A673 (cell line): ENCODE measurements at regions not wholly inside any gene's neighbourhood (a gene's known extent, or its start where the extent isn't known, plus 50 kb on each side); places are given as distances from the start of the nearest gene placed in this dataset.
"Not testable (repeated sequence)": the region's sequence is repeated elsewhere in the genome, so short reads cannot be mapped to it uniquely, and the experiment has no call there.

Experiments used
- BruUV-seq: library from RNA; stranded (reverse); fragments of 400-500 nt; replicated peaks from 2 replicates; lab custom pipeline; 2021; lab: Mats Ljungman, UMichigan
- CTCF ChIA-PET: fragments of 300-600 bp; sonication (Branson Sonifier 250); formaldehyde crosslinking; loops from one replicate; lab custom pipeline; 2022; ENCODE audit warnings: antibody characterized with exemption; lab: Charles Lee
- POLR2A ChIA-PET: fragments of 300-600 bp; sonication (Branson Sonifier 250); formaldehyde crosslinking; loops from one replicate; lab custom pipeline; 2022; ENCODE audit warnings: antibody characterized with exemption; ENCODE audit not compliant: low non-redundant PET; lab: Charles Lee
- DNase-seq: peaks from one replicate; pipeline ENCODE4 v3.0.0-alpha.2; 2015; ENCODE audit warnings: low spot score
- H3K27ac ChIP-seq: fragments of 200-600 bp; sonication (generic); 2 replicates; pipeline ENCODE4 v1.5.1; 2016; ENCODE audit warnings: mixed run types, low read depth, mild to moderate bottlenecking, mixed read lengths, antibody characterized with exemption, low read length; ENCODE audit not compliant: poor library complexity, severe bottlenecking
- H3K27me3 ChIP-seq: fragments of 200-600 bp; sonication (generic); replicated peaks from 2 replicates; pipeline ENCODE4 v1.6.1; 2017; ENCODE audit warnings: mixed run types, low read depth, mild to moderate bottlenecking, mixed read lengths, antibody characterized with exemption, low read length; ENCODE audit not compliant: insufficient read depth, poor library complexity
- H3K36me3 ChIP-seq: fragments of 200-600 bp; sonication (generic); 2 replicates; pipeline ENCODE4 v1.6.1; 2016; ENCODE audit warnings: mixed run types, mild to moderate bottlenecking, mixed read lengths, antibody characterized with exemption, low read length; ENCODE audit not compliant: insufficient read depth, poor library complexity, severe bottlenecking
- H3K4me1 ChIP-seq: fragments of 200-600 bp; sonication (generic); 2 replicates; pipeline ENCODE4 v1.6.1; 2017; ENCODE audit warnings: mixed run types, mild to moderate bottlenecking, mixed read lengths, antibody characterized with exemption, low read length; ENCODE audit not compliant: insufficient read depth, poor library complexity, severe bottlenecking
- H3K4me3 ChIP-seq: fragments of 200-600 bp; sonication (generic); 2 replicates; pipeline ENCODE4 v1.5.1; 2016; ENCODE audit warnings: low read depth, mixed run types, mild to moderate bottlenecking, mixed read lengths, low read length; ENCODE audit not compliant: poor library complexity, severe bottlenecking
- H3K9me3 ChIP-seq: fragments of 200-600 bp; sonication (generic); 2 replicates; pipeline ENCODE4 v1.6.1; 2016; ENCODE audit warnings: mixed run types, low read depth, mild to moderate bottlenecking, mixed read lengths, antibody characterized with exemption, low read length; ENCODE audit not compliant: poor library complexity, severe bottlenecking
- CTCF ChIP-seq: fragments of 300-800, 200-600 bp; sonication (generic); conservative IDR thresholded peaks from 2 replicates; pipeline ENCODE4 v1.5.1; 2017; ENCODE audit warnings: low read depth, mild to moderate bottlenecking, antibody characterized with exemption, low read length, moderate library complexity, mixed read lengths
- EZH2 ChIP-seq: fragments of 200-600 bp; sonication (generic); IDR thresholded peaks from 2 replicates; pipeline ENCODE4 v1.6.1; 2017; ENCODE audit warnings: borderline replicate concordance, low read depth, mild to moderate bottlenecking, mixed read lengths, antibody characterized with exemption, low read length; ENCODE audit not compliant: poor library complexity, severe bottlenecking
- intact Hi-C: fragments of 100-400 bp; cut with micrococcal nuclease; formaldehyde crosslinking; loops from one replicate; pipeline ENCODE4 v1.10.0; 2022; ENCODE audit not compliant: unreplicated experiment

- POLR2A ChIA-PET: no interaction called here
These were observed 237.3 kb upstream of the THUMPD2 start for GRCh38 chr2:40016151-40016885.

GRCh38 chr2:40013962-40014361 lies 234.9 kb upstream of the THUMPD2 start:
- POLR2A ChIA-PET, H3K9me3 ChIP-seq, H3K4me1 ChIP-seq, H3K36me3 ChIP-seq, intact Hi-C loops, H3K4me3 ChIP-seq, CTCF ChIA-PET, BruUV-seq, H3K27ac ChIP-seq, H3K27me3 ChIP-seq, DNase-seq: not testable (repeated sequence)

More at GRCh38 chr2:40016151-40016885, 237.3 kb upstream of the THUMPD2 start:
- H3K27me3 ChIP-seq: no peaks in the 10 kb centered on the region
- no peak overlapping the region for H3K27ac ChIP-seq
- no peaks in the 10 kb centered on the region for H3K4me1 ChIP-seq
- CTCF ChIA-PET: no interaction called here
- H3K4me3 ChIP-seq: no peak overlapping the region
- intact Hi-C loops: no loop called here
- no peaks in the 10 kb centered on the region for H3K9me3 ChIP-seq
- TF ChIP-seq EZH2 (no peak), CTCF (no peak)
- no peaks in the 10 kb centered on the region for H3K36me3 ChIP-seq
- peak; percentile 10 for DNase-seq
- no TSS peak for BruUV-seq

- Histone ChIP-seq H3K27ac (no peak overlapping the region), H3K4me1 (no peaks in the 10 kb centered on the region), H3K4me3 (no peak overlapping the region), H3K36me3 (no peaks in the 10 kb centered on the region), H3K9me3 (no peaks in the 10 kb centered on the region), H3K27me3 (peaks cover 3% of the 10 kb centered on the region)
- no peak for DNase-seq
- no peak for TF ChIP-seq EZH2
- no peak for TF ChIP-seq CTCF
- intact Hi-C loops: no loop called here
- ChIA-PET POLR2A (no interaction called here), CTCF (no interaction called here)
- BruUV-seq: no TSS peak
These were observed 225.3 kb upstream of the THUMPD2 start for GRCh38 chr2:40004336-40004735.

GRCh38 chr2:40002339-40002738 lies 223.3 kb upstream of the THUMPD2 start:
- BruUV-seq: no TSS peak
- POLR2A ChIA-PET: no interaction called here
- DNase-seq: no peak
- intact Hi-C loops: no loop called here
- CTCF ChIA-PET: no interaction called here
- TF ChIP-seq CTCF (no peak), EZH2 (no peak)
- Histone ChIP-seq H3K4me1 (no peaks in the 10 kb centered on the region), H3K27me3 (peaks cover 13% of the 10 kb centered on the region), H3K4me3 (no peak overlapping the region), H3K9me3 (no peaks in the 10 kb centered on the region), H3K27ac (no peak overlapping the region), H3K36me3 (no peaks in the 10 kb centered on the region)
